GM20000 (cell line): ENCODE measurements at regions not wholly inside any gene's neighbourhood (a gene's known extent, or its start where the extent isn't known, plus 50 kb on each side); places are given as distances from the start of the nearest gene placed in this dataset.
A peak's percentile ranks its signal among the peaks of the same experiment; 100 is the strongest.
"Not testable (repeated sequence)": the region's sequence is repeated elsewhere in the genome, so short reads cannot be mapped to it uniquely, and the experiment has no call there.

Experiments used
- DNase-seq: peaks from one replicate; pipeline ENCODE4 v3.0.0; 2012; ENCODE audit warnings: low spot score
- TF ChIP-seq, protein P1 (sequence below): IDR thresholded peaks from 2 replicates; pipeline ENCODE4 v1.5.1; 2012; ENCODE audit warnings: mild to moderate bottlenecking, control low read depth; ENCODE audit errors: extremely low read depth, missing control alignments

DNA sequence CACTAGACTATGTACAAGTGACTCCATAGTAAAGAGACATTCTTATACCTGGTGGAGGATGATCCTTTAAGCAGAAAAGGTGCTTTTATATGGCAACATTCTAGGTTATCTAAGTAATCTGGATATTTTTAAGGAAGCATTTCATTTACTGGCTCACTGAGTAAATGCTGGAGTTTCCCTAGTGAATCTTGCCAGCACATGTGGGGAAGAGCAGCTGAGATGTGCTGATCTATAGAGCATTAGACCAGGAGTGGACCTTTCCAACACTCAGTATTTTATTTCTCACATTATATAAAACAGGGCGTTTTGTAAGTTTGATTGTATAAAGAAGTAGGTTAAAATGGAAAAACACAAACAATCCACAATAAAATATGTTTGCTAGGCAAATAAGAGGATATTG lies 478.5 kb downstream of the ATP23 start:
- TF ChIP-seq, protein P1, sequence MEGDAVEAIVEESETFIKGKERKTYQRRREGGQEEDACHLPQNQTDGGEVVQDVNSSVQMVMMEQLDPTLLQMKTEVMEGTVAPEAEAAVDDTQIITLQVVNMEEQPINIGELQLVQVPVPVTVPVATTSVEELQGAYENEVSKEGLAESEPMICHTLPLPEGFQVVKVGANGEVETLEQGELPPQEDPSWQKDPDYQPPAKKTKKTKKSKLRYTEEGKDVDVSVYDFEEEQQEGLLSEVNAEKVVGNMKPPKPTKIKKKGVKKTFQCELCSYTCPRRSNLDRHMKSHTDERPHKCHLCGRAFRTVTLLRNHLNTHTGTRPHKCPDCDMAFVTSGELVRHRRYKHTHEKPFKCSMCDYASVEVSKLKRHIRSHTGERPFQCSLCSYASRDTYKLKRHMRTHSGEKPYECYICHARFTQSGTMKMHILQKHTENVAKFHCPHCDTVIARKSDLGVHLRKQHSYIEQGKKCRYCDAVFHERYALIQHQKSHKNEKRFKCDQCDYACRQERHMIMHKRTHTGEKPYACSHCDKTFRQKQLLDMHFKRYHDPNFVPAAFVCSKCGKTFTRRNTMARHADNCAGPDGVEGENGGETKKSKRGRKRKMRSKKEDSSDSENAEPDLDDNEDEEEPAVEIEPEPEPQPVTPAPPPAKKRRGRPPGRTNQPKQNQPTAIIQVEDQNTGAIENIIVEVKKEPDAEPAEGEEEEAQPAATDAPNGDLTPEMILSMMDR: no peak
- no peak for DNase-seq

DNA sequence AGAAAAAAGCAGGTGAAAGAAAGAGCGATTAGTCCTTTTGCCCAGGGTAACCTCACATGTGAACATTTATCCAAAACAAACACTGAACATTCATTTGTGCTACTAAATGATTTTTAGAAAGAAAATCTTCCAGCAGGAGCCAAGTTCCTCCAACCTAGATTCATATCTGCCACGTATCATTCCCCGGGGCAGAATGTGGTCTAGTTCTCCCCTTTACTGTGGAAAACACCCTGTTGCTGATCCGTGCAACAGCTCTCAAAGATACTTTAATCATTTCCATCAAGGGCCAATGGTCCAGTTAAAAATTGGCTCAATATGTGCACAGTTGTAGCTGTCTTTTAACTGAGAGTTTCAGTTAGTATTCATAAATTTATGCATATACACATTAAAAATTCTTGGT lies 479.1 kb downstream of the ATP23 start:
- DNase-seq: no peak
- TF ChIP-seq, protein P1: no peak

DNA sequence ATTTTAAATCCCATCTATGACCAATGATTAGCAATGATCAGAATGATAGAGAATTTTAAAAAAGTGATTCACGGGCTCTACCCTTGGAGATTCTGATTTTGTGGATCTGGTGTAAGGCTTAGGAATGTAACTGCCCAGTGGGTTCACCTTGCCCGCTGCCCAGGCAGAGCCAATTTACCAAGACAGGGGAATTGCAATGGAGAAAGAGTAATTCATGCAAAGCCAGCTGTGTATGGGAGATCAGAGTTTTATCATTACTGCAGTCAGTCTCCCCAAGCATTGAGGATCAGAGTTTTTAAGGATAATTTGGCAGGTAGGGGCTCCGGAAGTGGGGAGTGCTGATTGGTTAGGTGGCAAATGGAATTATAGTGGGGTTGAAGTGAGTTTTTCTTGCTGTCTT lies 480.6 kb downstream of the ATP23 start:
- DNase-seq: no peak
- TF ChIP-seq, protein P1: no peak

DNA sequence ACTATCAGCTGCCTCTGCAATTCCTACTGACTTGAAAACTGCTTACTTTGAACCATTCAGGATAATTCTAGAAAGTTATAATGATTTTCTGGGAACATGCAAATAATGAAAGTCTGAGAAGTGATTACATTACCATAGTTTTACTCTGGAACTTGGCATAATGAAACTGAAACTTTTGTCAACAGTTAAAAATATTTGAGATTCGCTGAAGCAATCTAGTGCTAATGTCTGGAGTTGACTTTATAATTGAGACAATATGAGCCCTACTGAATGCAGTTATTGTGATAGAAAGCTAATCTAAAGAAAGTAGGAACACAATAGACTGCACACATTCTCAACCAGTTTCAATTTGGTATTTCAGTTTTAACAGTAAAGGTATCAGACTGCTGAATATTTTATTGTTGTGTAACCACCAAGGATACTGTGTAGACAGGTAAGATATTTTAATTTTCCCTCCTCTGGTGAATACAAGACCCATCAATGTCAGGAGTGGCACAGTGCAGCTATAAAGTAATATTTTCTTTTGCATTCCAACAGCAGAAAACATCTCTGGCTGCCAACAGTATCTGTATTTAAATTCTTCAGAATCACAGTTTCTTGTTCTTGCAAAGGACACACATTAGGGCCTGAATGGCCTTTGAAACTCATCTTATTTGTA lies 483.5 kb downstream of the ATP23 start:
- DNase-seq: no peak
- TF ChIP-seq, protein P1: no peak

DNA sequence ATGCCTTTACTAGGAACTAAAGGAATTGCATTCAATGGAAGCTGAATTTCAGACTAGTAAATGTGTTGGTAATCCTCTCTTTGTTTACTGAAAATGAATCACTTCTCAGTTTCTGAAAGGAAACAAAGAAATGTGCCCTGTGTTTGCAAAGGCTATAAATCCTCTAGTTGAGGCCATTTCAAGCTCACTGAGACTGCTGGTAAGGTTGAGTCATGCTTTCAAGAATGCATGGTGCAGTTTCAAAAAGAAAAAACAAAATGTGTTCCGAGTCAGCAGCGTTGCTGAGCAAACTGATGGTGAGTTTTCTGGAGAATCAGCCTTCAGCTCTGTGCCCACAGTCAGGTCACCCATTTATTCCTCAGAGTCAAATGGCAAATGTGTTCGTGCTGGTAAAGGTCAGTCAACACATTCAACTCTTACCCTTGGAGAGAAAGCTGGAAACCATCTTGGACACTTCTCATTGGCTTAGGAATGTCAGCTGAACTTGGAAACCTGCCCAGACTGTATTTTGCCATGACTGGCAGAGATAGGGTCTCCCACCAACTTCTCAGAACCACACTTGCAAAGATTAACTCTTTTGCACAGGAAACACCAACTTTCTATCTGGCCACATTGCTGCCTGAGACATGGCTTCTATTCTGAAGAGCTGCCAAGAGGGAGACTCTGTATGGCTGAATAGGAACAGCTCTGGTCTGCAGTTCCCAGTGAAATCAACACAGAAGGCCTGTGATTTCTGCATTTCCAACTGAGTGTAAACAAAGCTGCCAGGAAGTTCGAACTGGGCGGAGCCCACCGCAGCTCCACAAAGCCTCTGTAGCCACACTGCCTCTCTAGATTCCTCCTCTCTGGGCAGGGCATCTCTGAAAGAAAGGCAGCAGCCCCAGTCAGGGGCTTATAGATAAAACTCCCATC lies 484.4 kb downstream of the ATP23 start:
- TF ChIP-seq, protein P1: no peak
- DNase-seq: peak; percentile 30

DNA sequence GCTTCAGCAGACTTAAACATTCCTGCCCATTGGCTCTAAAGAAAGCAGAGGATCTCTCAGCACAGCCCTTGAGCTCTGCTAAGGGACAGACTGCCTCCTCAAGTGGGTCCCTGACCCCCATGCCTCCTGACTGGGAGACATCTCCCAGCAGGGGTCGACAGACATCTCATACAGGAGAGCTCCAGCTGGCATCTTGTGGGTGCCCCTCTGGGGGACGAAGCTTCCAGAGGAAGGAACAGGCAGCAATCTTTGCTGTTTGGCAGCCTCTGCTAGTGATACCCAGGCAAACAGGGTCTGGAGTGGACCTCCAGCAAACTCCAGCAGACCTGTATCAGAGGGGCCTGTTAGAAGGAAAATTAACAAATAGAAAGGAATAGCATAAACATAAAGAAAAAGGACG lies 485.1 kb downstream of the ATP23 start:
- not testable (repeated sequence) for DNase-seq

DNA sequence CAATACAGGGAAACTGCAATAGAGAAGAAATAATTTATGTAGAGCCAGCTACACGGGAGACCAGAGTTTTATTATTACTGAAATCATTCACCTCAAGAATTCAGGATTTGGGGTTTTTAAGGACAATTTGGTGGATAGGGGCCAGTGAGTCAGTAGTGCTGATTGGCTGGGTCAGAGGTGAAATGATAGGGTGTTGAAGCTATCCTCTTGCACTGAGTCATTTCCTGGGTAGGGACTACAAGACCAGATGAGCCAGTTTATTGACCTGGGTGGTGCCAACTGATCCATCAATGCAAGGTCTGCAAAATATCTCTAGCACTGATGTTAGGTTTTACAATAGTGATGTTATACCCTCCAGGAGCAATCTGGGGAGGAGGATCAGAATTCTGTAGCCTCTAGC lies 486.3 kb downstream of the LRIG3 start:
- TF ChIP-seq, protein P1: no peak
- DNase-seq: no peak

DNA sequence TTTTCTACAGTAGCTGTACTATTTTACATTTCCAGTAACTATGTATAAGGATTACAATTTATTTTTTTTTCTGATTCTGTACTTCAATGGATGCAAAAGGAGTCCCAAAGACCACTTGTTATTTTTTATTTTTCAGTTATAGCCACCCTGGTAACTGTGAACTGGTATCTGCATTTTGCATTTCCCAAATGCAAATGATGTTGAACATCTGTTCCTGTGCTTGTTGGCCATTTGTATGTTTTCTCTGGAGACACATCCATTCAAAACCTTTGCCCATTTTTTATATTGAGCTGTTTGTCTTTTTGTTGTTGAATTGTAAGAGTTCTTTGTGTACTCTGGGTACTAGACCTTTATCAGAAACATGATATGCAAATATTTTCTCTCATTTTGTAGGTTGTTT lies 485.6 kb downstream of the LRIG3 start:
- no peak for DNase-seq

More for the DNA sequence above, 485.6 kb downstream of the LRIG3 start:
- TF ChIP-seq, protein P1: no peak
